ENCODE measurements at regions not wholly inside any gene's neighbourhood (a gene's known extent, or its start where the extent isn't known, plus 50 kb on each side); places are given as distances from the start of the nearest gene placed in this dataset.

GRCh38 chrX:65903750-65904149 lies 136.1 kb downstream of the VSIG4 start (continued):
- TF ChIP-seq, protein P1, sequence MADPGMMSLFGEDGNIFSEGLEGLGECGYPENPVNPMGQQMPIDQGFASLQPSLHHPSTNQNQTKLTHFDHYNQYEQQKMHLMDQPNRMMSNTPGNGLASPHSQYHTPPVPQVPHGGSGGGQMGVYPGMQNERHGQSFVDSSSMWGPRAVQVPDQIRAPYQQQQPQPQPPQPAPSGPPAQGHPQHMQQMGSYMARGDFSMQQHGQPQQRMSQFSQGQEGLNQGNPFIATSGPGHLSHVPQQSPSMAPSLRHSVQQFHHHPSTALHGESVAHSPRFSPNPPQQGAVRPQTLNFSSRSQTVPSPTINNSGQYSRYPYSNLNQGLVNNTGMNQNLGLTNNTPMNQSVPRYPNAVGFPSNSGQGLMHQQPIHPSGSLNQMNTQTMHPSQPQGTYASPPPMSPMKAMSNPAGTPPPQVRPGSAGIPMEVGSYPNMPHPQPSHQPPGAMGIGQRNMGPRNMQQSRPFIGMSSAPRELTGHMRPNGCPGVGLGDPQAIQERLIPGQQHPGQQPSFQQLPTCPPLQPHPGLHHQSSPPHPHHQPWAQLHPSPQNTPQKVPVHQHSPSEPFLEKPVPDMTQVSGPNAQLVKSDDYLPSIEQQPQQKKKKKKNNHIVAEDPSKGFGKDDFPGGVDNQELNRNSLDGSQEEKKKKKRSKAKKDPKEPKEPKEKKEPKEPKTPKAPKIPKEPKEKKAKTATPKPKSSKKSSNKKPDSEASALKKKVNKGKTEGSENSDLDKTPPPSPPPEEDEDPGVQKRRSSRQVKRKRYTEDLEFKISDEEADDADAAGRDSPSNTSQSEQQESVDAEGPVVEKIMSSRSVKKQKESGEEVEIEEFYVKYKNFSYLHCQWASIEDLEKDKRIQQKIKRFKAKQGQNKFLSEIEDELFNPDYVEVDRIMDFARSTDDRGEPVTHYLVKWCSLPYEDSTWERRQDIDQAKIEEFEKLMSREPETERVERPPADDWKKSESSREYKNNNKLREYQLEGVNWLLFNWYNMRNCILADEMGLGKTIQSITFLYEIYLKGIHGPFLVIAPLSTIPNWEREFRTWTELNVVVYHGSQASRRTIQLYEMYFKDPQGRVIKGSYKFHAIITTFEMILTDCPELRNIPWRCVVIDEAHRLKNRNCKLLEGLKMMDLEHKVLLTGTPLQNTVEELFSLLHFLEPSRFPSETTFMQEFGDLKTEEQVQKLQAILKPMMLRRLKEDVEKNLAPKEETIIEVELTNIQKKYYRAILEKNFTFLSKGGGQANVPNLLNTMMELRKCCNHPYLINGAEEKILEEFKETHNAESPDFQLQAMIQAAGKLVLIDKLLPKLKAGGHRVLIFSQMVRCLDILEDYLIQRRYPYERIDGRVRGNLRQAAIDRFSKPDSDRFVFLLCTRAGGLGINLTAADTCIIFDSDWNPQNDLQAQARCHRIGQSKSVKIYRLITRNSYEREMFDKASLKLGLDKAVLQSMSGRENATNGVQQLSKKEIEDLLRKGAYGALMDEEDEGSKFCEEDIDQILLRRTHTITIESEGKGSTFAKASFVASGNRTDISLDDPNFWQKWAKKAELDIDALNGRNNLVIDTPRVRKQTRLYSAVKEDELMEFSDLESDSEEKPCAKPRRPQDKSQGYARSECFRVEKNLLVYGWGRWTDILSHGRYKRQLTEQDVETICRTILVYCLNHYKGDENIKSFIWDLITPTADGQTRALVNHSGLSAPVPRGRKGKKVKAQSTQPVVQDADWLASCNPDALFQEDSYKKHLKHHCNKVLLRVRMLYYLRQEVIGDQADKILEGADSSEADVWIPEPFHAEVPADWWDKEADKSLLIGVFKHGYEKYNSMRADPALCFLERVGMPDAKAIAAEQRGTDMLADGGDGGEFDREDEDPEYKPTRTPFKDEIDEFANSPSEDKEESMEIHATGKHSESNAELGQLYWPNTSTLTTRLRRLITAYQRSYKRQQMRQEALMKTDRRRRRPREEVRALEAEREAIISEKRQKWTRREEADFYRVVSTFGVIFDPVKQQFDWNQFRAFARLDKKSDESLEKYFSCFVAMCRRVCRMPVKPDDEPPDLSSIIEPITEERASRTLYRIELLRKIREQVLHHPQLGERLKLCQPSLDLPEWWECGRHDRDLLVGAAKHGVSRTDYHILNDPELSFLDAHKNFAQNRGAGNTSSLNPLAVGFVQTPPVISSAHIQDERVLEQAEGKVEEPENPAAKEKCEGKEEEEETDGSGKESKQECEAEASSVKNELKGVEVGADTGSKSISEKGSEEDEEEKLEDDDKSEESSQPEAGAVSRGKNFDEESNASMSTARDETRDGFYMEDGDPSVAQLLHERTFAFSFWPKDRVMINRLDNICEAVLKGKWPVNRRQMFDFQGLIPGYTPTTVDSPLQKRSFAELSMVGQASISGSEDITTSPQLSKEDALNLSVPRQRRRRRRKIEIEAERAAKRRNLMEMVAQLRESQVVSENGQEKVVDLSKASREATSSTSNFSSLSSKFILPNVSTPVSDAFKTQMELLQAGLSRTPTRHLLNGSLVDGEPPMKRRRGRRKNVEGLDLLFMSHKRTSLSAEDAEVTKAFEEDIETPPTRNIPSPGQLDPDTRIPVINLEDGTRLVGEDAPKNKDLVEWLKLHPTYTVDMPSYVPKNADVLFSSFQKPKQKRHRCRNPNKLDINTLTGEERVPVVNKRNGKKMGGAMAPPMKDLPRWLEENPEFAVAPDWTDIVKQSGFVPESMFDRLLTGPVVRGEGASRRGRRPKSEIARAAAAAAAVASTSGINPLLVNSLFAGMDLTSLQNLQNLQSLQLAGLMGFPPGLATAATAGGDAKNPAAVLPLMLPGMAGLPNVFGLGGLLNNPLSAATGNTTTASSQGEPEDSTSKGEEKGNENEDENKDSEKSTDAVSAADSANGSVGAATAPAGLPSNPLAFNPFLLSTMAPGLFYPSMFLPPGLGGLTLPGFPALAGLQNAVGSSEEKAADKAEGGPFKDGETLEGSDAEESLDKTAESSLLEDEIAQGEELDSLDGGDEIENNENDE (IDR thresholded peaks at IDR 0.05; ENCODE audit: insufficient replicate concordance, low read length): no peak
- TF ChIP-seq POU5F1 (IDR thresholded peaks at IDR 0.05; ENCODE audit: low read depth, low read length): no peak
- TF ChIP-seq YY1 (IDR thresholded peaks at IDR 0.05; ENCODE audit: low read depth, low read length): no peak
- TF ChIP-seq, protein P2, sequence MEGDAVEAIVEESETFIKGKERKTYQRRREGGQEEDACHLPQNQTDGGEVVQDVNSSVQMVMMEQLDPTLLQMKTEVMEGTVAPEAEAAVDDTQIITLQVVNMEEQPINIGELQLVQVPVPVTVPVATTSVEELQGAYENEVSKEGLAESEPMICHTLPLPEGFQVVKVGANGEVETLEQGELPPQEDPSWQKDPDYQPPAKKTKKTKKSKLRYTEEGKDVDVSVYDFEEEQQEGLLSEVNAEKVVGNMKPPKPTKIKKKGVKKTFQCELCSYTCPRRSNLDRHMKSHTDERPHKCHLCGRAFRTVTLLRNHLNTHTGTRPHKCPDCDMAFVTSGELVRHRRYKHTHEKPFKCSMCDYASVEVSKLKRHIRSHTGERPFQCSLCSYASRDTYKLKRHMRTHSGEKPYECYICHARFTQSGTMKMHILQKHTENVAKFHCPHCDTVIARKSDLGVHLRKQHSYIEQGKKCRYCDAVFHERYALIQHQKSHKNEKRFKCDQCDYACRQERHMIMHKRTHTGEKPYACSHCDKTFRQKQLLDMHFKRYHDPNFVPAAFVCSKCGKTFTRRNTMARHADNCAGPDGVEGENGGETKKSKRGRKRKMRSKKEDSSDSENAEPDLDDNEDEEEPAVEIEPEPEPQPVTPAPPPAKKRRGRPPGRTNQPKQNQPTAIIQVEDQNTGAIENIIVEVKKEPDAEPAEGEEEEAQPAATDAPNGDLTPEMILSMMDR (IDR thresholded peaks at IDR 0.05; ENCODE audit: control extremely low read depth in 1 of 3, insufficient read depth in 1 of 3, low read depth in 1 of 3, low read length in 3 of 3): no peak
- TF ChIP-seq SP2 (IDR thresholded peaks at IDR 0.05; ENCODE audit: low read length): no peak
- TF ChIP-seq E2F6 (IDR thresholded peaks at IDR 0.05): no peak
- TF ChIP-seq RXRA (IDR thresholded peaks at IDR 0.05; ENCODE audit: insufficient read depth, low read depth, low read length): no peak
- TF ChIP-seq TAF1 (IDR thresholded peaks at IDR 0.05; ENCODE audit: low read depth, low read length): no peak
- no peak for TF ChIP-seq CBX8 (IDR thresholded peaks at IDR 0.05; ENCODE audit: borderline replicate concordance, low read depth, low read length)

All from H1 (cell line).